Chondrocyte (in vitro differentiated cells): ENCODE measurements at regions not wholly inside any gene's neighbourhood (a gene's known extent, or its start where the extent isn't known, plus 50 kb on each side); places are given as distances from the start of the nearest gene placed in this dataset.
A peak's percentile ranks its signal among the peaks of the same experiment; 100 is the strongest.
"Not testable (repeated sequence)": the region's sequence is repeated elsewhere in the genome, so short reads cannot be mapped to it uniquely, and the experiment has no call there.

Experiments
- DNase-seq: peaks from one replicate; pipeline ENCODE4 v3.0.0; 2021; ENCODE audit warnings: mixed read lengths, low spot score
- H3K27ac Mint-ChIP-seq: one replicate; pipeline ENCODE4 v1.8.0; 2021; ENCODE audit warnings: mild to moderate bottlenecking, moderate library complexity, mixed read lengths; ENCODE audit not compliant: unreplicated experiment
- H3K27me3 Mint-ChIP-seq: 2 replicates; pipeline ENCODE4 v1.8.0; 2021; ENCODE audit warnings: low read depth, mixed read lengths
- H3K36me3 Mint-ChIP-seq: 2 replicates; pipeline ENCODE4 v1.8.0; 2021; ENCODE audit warnings: low read depth, mixed read lengths
- H3K4me1 Mint-ChIP-seq: 2 replicates; pipeline ENCODE4 v1.8.0; 2021; ENCODE audit warnings: low read depth, mild to moderate bottlenecking, mixed read lengths
- H3K4me3 Mint-ChIP-seq: one replicate; pipeline ENCODE4 v1.8.0; 2021; ENCODE audit warnings: mild to moderate bottlenecking, moderate library complexity, mixed read lengths; ENCODE audit not compliant: unreplicated experiment
- H3K9me3 Mint-ChIP-seq: 2 replicates; pipeline ENCODE4 v1.8.0; 2021; ENCODE audit warnings: low read depth, mixed read lengths
- TF ChIP-seq, protein P1 (sequence below): fragments of 200-600 bp; sonication (generic); IDR thresholded peaks from 2 replicates; pipeline ENCODE4 v1.5.0; 2021; ENCODE audit warnings: antibody characterized with exemption, mild to moderate bottlenecking, moderate library complexity

DNA sequence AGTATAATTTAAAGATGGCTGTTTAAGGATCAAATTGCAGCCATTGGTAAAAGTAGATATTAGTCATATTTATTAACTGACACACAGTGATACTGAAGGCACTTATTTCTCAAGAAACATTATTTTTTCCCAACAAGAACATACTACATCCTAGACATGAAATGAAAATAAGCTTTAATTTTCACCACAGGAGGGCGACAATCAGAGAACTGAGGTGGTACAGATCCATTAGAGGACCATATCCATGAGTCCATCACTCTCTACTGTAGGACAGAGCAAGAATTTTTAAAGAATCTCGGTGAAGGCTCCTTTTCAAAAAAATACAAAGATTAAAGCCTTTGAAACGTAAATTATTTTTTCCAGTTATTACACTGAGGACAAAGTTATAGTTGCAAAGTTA is 2897.0 kb upstream of the OR11H1 start:
- TF ChIP-seq, protein P1, sequence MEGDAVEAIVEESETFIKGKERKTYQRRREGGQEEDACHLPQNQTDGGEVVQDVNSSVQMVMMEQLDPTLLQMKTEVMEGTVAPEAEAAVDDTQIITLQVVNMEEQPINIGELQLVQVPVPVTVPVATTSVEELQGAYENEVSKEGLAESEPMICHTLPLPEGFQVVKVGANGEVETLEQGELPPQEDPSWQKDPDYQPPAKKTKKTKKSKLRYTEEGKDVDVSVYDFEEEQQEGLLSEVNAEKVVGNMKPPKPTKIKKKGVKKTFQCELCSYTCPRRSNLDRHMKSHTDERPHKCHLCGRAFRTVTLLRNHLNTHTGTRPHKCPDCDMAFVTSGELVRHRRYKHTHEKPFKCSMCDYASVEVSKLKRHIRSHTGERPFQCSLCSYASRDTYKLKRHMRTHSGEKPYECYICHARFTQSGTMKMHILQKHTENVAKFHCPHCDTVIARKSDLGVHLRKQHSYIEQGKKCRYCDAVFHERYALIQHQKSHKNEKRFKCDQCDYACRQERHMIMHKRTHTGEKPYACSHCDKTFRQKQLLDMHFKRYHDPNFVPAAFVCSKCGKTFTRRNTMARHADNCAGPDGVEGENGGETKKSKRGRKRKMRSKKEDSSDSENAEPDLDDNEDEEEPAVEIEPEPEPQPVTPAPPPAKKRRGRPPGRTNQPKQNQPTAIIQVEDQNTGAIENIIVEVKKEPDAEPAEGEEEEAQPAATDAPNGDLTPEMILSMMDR, result peak; percentile 32
- DNase-seq, H3K27me3 Mint-ChIP-seq, H3K4me3 Mint-ChIP-seq, H3K36me3 Mint-ChIP-seq, H3K4me1 Mint-ChIP-seq, H3K27ac Mint-ChIP-seq: not testable (repeated sequence)
- peaks cover 63% of the 10 kb centered on the region for H3K9me3 Mint-ChIP-seq

- H3K27ac Mint-ChIP-seq, H3K36me3 Mint-ChIP-seq, H3K4me3 Mint-ChIP-seq, DNase-seq, H3K4me1 Mint-ChIP-seq, H3K27me3 Mint-ChIP-seq: not testable (repeated sequence)
- H3K9me3 Mint-ChIP-seq, result peaks cover 64% of the 10 kb centered on the region
These were observed 2890.3 kb upstream of the OR11H1 start for GRCh38 chr22:12637566-12638166.

GRCh38 chr22:12638319-12638718 is 2889.7 kb upstream of the OR11H1 start:
- not testable (repeated sequence) for H3K4me1 Mint-ChIP-seq, H3K27ac Mint-ChIP-seq, DNase-seq, H3K27me3 Mint-ChIP-seq, H3K36me3 Mint-ChIP-seq, H3K4me3 Mint-ChIP-seq
- H3K9me3 Mint-ChIP-seq, result peaks cover 58% of the 10 kb centered on the region
